ENCODE measurements at regions not wholly inside any gene's neighbourhood (a gene's known extent, or its start where the extent isn't known, plus 50 kb on each side); places are given as distances from the start of the nearest gene placed in this dataset.

DNA sequence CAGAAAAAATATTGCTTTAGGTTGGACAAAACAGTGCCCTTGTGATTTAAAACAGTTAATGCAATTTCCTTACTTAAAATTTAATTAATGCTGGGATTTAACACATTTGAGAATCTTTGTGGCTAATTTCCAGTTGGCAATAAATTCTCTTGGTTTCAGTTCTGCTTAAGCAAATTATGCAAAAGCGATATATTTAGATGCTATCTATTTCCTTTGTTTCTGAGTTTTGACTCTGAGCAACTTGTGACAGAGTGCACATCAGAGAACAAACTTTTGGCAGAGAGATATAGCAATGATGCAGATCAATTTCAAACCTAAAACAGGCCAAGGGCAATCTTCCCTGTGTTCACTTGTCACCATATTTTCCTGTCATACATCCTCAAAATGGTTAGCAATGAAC, 933.6 kb upstream of the ZWINT start:
- TF ChIP-seq SIN3A (IDR thresholded peaks at IDR 0.05; ENCODE audit: borderline replicate concordance, insufficient read depth, low read length) (no peak), TAF1 (IDR thresholded peaks at IDR 0.05; ENCODE audit: borderline replicate concordance, insufficient read depth, low read length) (no peak)

Measured in PFSK-1 (cell line).